ENCODE measurements at regions not wholly inside any gene's neighbourhood (a gene's known extent, or its start where the extent isn't known, plus 50 kb on each side); places are given as distances from the start of the nearest gene placed in this dataset.

- intact Hi-C loops (cut with DNase I), result no loop called here
These were observed 905.6 kb downstream of the TSN start for GRCh38 chr2:122660786-122661634.

DNA sequence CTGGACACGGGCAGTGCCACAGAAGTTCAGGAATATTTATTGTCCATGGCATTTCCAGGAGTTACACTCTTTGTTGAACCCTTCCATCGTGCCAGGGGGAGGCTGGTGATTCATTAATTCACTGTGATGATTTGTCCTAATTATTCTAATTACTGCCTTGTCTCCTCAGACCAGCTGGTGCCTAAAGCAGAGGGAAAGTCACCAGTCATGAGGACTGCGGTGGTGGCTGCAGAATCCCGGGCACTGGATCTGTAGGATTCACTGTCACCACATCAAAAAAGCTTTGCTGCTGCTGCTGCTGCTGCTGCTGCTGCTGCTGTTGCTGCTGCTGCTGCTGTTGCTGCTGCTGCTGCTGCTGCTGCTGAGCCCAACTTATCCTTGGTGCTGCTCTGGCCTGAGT, 908.2 kb downstream of the TSN start:
- Histone ChIP-seq H3K4me3 (no peak overlapping the region), H3K4me1 (no peaks in the 10 kb centered on the region), H3K27me3 (ENCODE audit: insufficient read depth in 3 of 3, low read length in 2 of 3) (no peaks in the 10 kb centered on the region), H3K9me3 (no peaks in the 10 kb centered on the region), H3K27ac (no peak overlapping the region), H3K36me3 (ENCODE audit: insufficient read depth in 1 of 2, low read depth in 1 of 2) (no peaks in the 10 kb centered on the region)
- DNase-seq, result no peak
- 60 to 68% (median 62%) methylated on average over 4 of the region's 4 CpGs for WGBS, 3 donors
- no peak for ATAC-seq
- TF ChIP-seq, protein P1, sequence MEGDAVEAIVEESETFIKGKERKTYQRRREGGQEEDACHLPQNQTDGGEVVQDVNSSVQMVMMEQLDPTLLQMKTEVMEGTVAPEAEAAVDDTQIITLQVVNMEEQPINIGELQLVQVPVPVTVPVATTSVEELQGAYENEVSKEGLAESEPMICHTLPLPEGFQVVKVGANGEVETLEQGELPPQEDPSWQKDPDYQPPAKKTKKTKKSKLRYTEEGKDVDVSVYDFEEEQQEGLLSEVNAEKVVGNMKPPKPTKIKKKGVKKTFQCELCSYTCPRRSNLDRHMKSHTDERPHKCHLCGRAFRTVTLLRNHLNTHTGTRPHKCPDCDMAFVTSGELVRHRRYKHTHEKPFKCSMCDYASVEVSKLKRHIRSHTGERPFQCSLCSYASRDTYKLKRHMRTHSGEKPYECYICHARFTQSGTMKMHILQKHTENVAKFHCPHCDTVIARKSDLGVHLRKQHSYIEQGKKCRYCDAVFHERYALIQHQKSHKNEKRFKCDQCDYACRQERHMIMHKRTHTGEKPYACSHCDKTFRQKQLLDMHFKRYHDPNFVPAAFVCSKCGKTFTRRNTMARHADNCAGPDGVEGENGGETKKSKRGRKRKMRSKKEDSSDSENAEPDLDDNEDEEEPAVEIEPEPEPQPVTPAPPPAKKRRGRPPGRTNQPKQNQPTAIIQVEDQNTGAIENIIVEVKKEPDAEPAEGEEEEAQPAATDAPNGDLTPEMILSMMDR (IDR thresholded peaks at IDR 0.05), result no peak
- intact Hi-C loops (cut with DNase I), result no loop called here

More at GRCh38 chr2:122660786-122661634, 905.6 kb downstream of the TSN start:
- no peak for DNase-seq
- 9 to 10% (median 9%) methylated on average over 30 of the region's 30 CpGs for WGBS, 3 donors
- Histone ChIP-seq H3K4me3 (no peak overlapping the region), H3K27ac (no peak overlapping the region), H3K36me3 (ENCODE audit: insufficient read depth in 1 of 2, low read depth in 1 of 2) (no peaks in the 10 kb centered on the region), H3K9me3 (no peaks in the 10 kb centered on the region), H3K27me3 (ENCODE audit: insufficient read depth in 3 of 3, low read length in 2 of 3) (no peaks in the 10 kb centered on the region), H3K4me1 (no peaks in the 10 kb centered on the region)
- ATAC-seq, result no peak
- TF ChIP-seq, protein P1 (IDR thresholded peaks at IDR 0.05), result no peak

DNA sequence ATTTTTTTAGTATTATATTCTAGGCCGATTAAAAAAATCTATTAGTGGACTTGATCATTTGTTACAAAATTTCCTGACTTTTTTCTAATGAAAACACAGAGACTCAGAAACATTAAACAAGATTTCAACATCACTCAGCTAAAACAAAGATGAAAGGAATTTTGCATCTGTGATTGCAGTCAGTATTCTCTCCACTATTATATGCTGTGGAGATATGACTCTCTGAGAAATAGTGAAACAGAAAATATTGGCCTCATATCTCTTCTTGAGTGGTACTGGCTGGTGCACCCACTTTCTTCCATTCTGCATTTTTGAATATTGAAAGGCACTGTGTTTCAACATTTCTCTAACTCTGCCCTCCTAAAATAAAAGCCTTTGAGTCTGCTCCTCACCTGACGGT, 914.2 kb downstream of the TSN start:
- no peaks in the 10 kb centered on the region for H3K36me3 ChIP-seq (ENCODE audit: insufficient read depth in 1 of 2, low read depth in 1 of 2)
- H3K9me3 ChIP-seq, result no peaks in the 10 kb centered on the region
- H3K4me3 ChIP-seq, result no peak overlapping the region
- intact Hi-C loops (cut with DNase I), result no loop called here
- TF ChIP-seq, protein P1 (IDR thresholded peaks at IDR 0.05), result no peak
- DNase-seq, result no peak
- H3K27ac ChIP-seq, result no peak overlapping the region
- no peak for ATAC-seq
- no peaks in the 10 kb centered on the region for H3K4me1 ChIP-seq
- whole genome bisulfite sequencing, 3 donors, result 80 to 88% (median 83%) methylated on average over 2 of the region's 2 CpGs
- no peaks in the 10 kb centered on the region for H3K27me3 ChIP-seq (ENCODE audit: insufficient read depth in 3 of 3, low read length in 2 of 3)

DNA sequence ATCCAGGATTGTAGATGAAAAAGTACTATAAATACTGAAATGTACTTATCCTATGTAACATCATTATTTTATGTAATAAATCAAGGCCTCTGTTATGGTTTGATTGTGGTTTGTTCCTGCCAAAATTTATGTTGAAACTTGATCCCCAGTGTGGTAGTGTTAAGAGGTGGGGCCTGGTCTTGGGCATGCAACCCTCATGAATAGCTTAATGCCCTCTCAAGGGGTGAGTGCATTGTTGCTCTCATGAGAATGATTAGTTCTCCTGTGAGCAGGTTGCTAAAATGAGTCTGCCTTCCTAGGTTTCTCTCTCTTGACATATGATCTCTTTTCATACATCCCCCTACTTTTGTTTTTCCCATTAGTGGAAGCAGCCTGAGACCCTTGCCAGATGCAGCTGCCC, 915.4 kb downstream of the TSN start:
- ATAC-seq (no peak), DNase-seq (no peak)
- H3K27me3 ChIP-seq (ENCODE audit: insufficient read depth in 3 of 3, low read length in 2 of 3), result no peaks in the 10 kb centered on the region
- H3K27ac ChIP-seq, result no peak overlapping the region
- TF ChIP-seq, protein P1 (IDR thresholded peaks at IDR 0.05), result no peak
- no peaks in the 10 kb centered on the region for H3K36me3 ChIP-seq (ENCODE audit: insufficient read depth in 1 of 2, low read depth in 1 of 2)
- intact Hi-C loops (cut with DNase I), result no loop called here
- H3K4me1 ChIP-seq, result no peaks in the 10 kb centered on the region
- no peaks in the 10 kb centered on the region for H3K9me3 ChIP-seq
- H3K4me3 ChIP-seq, result no peak overlapping the region

DNA sequence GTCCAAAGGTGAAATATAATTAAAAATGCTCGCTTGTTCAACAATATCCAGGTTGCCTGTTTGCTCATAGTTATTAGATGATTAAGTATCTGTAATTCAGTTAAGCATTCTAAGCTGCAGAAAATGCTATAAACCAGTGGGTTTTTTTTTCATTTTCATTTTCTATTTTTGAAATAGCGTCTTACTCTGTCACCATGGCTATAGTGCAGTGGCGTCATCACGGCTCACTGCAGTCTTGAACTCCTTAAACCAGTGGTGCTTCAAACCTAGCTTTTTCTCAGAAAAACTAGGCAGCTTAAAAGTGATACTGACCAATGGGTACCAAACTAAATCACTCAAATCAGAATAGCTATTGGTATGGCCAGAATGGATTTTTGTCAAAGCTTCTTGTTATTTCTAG, 925.2 kb downstream of the TSN start:
- DNase-seq (no peak), ATAC-seq (no peak)
- no peaks in the 10 kb centered on the region for H3K9me3 ChIP-seq
- H3K4me3 ChIP-seq, result no peak overlapping the region
- no peaks in the 10 kb centered on the region for H3K27me3 ChIP-seq (ENCODE audit: insufficient read depth in 3 of 3, low read length in 2 of 3)
- WGBS, 3 donors, result 89 to 94% (median 92%) methylated on average over 4 of the region's 4 CpGs
- TF ChIP-seq, protein P1 (IDR thresholded peaks at IDR 0.05), result no peak
- H3K27ac ChIP-seq, result no peak overlapping the region
- H3K4me1 ChIP-seq, result no peaks in the 10 kb centered on the region
- no peaks in the 10 kb centered on the region for H3K36me3 ChIP-seq (ENCODE audit: insufficient read depth in 1 of 2, low read depth in 1 of 2)
- intact Hi-C loops (cut with DNase I), result no loop called here
